IPS DF 19.7 (cell line): ENCODE measurements at regions not wholly inside any gene's neighbourhood (a gene's known extent, or its start where the extent isn't known, plus 50 kb on each side); places are given as distances from the start of the nearest gene placed in this dataset.

Experiments used
- DNase-seq: peaks from one replicate; pipeline ENCODE4 v3.0.0-alpha.2; 2013; ENCODE audit warnings: low read depth, low spot score

DNA sequence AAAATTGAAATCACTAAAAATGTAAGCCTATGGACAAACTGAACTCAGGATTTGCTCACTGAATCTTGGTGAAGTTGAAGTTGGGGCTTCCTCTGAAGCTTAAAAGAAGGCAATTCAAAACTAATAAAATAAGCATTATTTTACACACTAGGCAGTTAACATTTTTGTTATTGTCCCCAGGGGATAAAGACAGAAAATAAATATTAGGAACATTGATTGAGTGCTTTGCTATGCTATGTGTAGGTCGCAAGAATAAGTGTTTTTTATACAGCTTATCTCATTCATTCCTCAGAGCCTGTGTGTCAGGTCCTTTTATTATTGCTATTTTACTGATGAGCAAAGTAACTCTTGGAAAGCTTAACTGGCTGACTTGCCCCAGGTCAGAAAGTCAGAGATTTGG, 82.2 kb downstream of the ZNF608 start:
- DNase-seq: no peak

DNA sequence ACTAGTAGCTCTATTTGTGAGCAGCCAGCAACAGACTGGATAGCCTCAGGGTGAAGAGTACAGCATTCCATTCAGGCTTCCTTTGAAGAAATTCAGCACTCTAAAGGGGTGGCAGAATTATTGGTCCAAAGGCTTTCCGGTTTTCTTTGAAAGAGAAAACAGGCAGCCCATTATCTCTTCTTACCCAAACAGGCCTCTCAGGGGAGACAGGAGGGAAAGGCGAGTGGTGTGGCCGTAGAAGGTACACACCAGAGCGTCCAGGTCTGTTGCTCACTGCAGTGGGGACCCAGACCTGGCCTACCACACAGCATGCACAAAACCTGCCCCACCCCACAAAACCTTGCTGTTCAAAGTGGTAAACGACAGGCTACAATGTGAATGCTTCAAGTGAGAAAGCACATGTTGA, 83.3 kb downstream of the ZNF608 start:
- DNase-seq: no peak

DNA sequence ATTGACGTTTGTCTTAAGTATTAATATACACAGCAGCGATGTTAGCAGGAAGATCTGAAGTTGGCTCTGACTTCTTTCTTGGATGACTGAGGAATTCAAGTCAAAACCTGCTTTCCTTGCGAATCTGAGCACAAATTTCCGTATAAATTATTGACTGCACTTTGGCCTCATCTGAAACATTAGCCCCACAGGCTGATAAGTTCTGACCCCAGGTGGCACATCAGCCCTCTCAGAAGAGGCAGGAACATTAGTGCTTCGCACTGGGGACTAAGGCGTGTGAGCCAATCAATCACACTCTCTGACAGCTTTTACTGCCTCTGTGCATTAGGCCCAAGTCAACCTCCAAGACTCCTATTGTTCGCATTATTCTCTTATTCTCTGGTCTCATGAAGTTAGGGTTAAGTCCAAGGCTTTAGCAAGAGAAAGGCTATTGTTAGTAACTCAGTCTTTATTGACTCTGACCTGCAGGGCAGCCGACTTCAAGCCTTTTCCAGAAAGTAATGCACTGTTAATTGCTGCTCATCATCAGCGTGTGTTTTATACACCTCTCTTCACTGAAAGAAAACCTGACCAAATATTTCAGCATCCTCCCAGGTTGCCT, 84.2 kb downstream of the ZNF608 start:
- no peak for DNase-seq

- peak; percentile 68 for DNase-seq
Measured at GRCh38 chr5:124661317-124662141, 84.9 kb downstream of the ZNF608 start.

DNA sequence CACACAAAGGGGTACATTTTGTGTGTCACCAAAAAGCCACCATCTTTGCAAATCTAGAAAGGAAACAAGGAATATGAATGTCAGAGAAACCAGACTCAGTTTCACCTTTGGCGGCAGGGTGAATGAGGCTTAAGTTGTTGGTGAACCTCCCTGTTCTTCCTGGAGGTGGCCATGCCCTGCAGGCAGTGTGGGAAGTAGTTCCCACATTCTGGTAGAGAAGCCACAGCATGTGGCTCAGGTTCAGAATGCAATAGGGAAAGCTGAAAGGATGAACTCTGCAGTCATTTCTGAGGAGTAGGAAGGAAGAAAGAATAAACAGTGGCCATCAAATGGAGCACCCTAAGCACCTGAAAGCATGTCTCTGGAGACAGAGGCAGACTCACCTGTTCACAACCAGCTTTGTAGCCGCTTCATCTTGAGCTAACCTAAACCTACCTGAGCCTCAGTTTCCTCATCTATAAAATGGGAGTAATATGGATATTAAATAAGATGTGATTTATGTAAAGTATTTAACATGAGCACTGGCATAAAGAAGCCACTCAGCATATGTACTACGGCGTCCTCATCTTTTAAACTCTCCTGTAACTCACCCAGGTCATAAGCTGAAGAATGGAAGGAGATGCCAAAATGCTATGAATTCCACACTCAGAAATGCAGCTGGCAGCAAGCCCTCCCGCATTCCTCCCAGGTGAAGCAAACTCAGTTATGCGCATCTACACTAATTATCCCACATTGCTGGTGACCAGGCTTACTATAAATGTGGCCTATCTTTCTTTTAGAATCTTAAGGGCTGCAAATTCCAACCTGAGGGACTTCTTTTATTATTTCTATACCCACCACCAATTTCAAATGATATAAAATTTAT, 86.0 kb downstream of the ZNF608 start:
- no peak for DNase-seq

GRCh38 chr5:124659798-124660197, 86.6 kb downstream of the ZNF608 start:
- DNase-seq: no peak

GRCh38 chr5:124658867-124659557, 87.4 kb downstream of the ZNF608 start:
- no peak for DNase-seq

GRCh38 chr5:124655921-124656511, 90.4 kb downstream of the ZNF608 start:
- DNase-seq: no peak

DNA sequence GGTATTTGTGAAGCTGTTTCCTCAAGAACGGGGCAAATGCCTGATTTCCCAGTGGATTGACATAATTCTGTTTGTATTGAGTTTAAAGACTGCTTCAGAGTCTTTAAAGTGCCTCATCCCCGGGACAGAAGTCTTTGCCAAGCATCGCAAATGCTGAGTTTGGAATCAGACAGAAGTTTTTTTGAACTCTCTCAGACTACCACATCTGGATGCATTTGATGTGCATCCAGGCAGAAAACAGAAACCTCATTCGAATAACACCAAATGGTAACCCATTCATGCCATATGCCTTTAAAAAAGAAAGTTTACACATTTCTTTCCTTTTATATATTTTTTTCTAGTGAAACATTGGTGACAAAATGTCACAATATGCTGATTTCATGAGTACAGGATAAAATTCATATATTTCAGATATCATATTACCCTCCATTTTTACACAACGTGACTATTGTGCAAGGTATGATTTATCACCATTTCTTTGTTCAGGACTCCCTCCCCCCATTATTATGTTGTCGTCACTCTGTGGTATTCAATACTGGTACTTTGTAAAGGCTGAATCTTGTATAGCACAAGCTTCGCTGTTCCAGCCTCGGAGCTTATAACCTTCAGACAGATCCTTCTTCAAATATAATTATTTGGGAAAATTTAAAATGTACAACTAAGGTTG, 91.1 kb downstream of the ZNF608 start:
- DNase-seq: no peak

DNA sequence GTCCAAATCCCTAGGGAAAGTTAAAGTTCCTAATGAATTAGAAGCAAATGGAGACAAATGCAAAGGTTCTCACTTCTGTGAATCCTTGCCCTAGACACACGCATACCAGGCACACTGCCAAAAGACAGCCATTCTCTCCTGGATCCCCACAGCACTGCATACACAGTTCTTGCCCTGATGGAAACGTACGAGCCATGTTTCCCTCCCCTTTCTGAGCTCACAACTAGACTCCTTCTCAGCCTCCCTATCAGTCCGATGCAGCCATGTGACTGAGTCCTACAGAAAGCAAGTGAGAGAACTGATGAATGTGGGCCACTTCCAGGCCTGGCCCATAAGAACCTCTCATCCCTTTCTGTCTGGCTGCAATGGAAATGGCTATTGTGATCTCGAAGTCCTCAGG, 92.0 kb downstream of the ZNF608 start:
- no peak for DNase-seq

- no peak for DNase-seq
Measured at GRCh38 chr5:124653666-124654065, 92.8 kb downstream of the ZNF608 start.

GRCh38 chr5:124652892-124653441, 93.5 kb downstream of the ZNF608 start:
- no peak for DNase-seq

DNA sequence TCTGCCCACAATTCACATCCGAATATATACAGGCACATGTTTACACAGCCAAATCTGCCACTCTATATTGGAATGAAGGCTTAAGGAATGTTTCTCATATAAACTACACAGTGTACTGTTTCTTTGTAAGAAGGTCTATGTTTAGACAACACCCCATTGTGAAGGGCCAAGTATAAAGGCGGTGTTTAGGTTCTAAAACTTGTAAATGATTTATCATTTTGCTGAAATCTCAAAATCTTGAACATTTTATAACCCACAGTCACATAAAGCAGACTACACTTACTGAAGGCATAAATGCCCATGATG, 94.0 kb downstream of the ZNF608 start:
- DNase-seq: no peak

- DNase-seq: peak; percentile 38
Measured at GRCh38 chr5:124651663-124652513, 94.6 kb downstream of the ZNF608 start.

- DNase-seq: no peak
Measured at GRCh38 chr5:124650951-124651662, 95.3 kb downstream of the ZNF608 start.

GRCh38 chr5:124650147-124650561, 96.3 kb downstream of the ZNF608 start:
- no peak for DNase-seq

DNA sequence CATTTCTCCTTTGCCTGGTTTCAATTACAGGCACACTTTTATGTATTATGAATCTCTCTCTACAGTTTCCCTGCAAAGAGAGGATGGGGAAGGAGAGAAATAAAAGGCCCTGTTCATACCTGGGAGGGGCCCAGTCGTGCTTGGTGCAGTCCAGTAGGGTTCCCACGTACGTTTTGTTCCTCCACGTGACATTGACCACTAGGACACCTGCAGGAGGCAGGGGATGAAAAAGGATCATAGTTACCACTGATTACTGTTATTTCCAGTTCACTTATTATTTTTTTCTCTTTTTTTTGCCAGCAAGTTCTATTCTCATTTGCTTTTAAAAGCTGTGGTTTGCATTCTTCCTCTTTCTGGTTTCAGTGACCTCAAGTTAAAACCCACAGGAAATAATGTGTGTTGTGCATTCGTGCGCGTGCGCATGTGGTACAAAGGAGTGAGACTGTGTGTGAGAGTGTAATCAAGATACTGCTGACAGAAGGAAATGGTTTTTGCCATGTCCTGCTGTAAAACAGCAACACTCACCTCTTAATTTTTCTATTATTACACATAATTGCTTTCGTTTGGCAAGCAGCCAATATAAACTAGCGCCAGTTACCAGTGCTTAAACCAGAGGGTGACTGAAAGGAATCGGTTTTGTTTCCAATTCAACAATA, 96.8 kb downstream of the ZNF608 start:
- DNase-seq: no peak

GRCh38 chr5:124648902-124649467, 97.5 kb downstream of the ZNF608 start:
- no peak for DNase-seq
